ENCODE measurements at regions not wholly inside any gene's neighbourhood (a gene's known extent, or its start where the extent isn't known, plus 50 kb on each side); places are given as distances from the start of the nearest gene placed in this dataset.

GRCh38 chr7:116433246-116433645 lies 66.3 kb upstream of the CAV2 start:
- TF ChIP-seq POLR2A (IDR thresholded peaks at IDR 0.05) (no peak), CTCF (IDR thresholded peaks at IDR 0.05 in 4 of 5, conservative IDR thresholded peaks at IDR 0.05 in 1 of 5) (no peak)

All from gastrocnemius medialis (tissue), 4 donors.